HepG2 (cell line): ENCODE measurements at regions not wholly inside any gene's neighbourhood (a gene's known extent, or its start where the extent isn't known, plus 50 kb on each side); places are given as distances from the start of the nearest gene placed in this dataset.

Source experiments
- ATAC-seq: fragments of 200-7000 bp; cut with Tn5 transposase; 3 replicates; pipeline ENCODE4 v1.9.1; 2020; ENCODE audit warnings: mild to moderate bottlenecking, moderate library complexity
- BruUV-seq: library from RNA; stranded (reverse); fragments of 400-500 nt; replicated peaks from 2 replicates; lab custom pipeline; 2021; lab: Mats Ljungman, UMichigan
- CTCF ChIA-PET: fragments of 300-600 bp; formaldehyde crosslinking; extraction: SDS; loops from one replicate; lab custom pipeline; 2021; ENCODE audit warnings: low total read pairs, inconsistent platforms, low intra/inter-chr PET ratio; lab: Yijun Ruan, JAX
- POLR2A ChIA-PET: fragments of 350-600 bp; sonication (Branson Sonifier 250); formaldehyde crosslinking; loops from one replicate; lab custom pipeline; 2020; ENCODE audit warnings: antibody characterized with exemption, inconsistent platforms; lab: Yijun Ruan, JAX
- DNase-seq: peaks from one replicate; pipeline ENCODE4 v3.0.0-alpha.2; 2015; ENCODE audit warnings: low spot score
- FAIRE-seq: peaks from 3 replicates; lab custom pipeline; 2011; peaks lifted over from hg19 to GRCh38; lab: Jason Lieb, UNC
- H2AFZ ChIP-seq: one replicate; pipeline ENCODE4 v1.6.1; 2011; ENCODE audit warnings: low read length, inconsistent platforms
- H3K27ac ChIP-seq: fragments of 300-600 bp; 3 replicates; pipeline ENCODE4 v1.8.0; 2011; ENCODE audit warnings: mixed run types, mild to moderate bottlenecking, mixed read lengths, low read length, inconsistent platforms; ENCODE audit not compliant: insufficient read depth; ENCODE audit errors: extremely low read length
- H3K27me3 ChIP-seq, 2 experiments: fragments of 200-600 bp in 1 of 2; 2 replicates in 1 of 2; 3 replicates in 1 of 2; pipeline versions ENCODE4 v1.6.0 to v1.8.0; 2011; ENCODE audit warnings: low read length in 2 of 2, mild to moderate bottlenecking in 2 of 2, moderate library complexity in 2 of 2, inconsistent platforms in 1 of 2; ENCODE audit not compliant: insufficient read depth in 2 of 2, control insufficient read depth in 1 of 2
- H3K36me3 ChIP-seq, 2 experiments: fragments of 200-600 bp in 1 of 2; replicated peaks in 1 of 2; 2 replicates in 1 of 2; 3 replicates in 1 of 2; pipeline versions ENCODE4 v1.5.1 to v1.8.0; 2011; ENCODE audit warnings: low read length in 2 of 2, inconsistent platforms in 1 of 2; ENCODE audit not compliant: insufficient read depth in 2 of 2, control insufficient read depth in 1 of 2
- H3K4me1 ChIP-seq: 2 replicates; pipeline ENCODE4 v1.5.1; 2012; ENCODE audit warnings: low read length, inconsistent platforms; ENCODE audit not compliant: insufficient read depth
- H3K4me2 ChIP-seq: 2 replicates; pipeline ENCODE4 v1.6.0; 2011; ENCODE audit warnings: low read depth, low read length, inconsistent platforms
- H3K4me3 ChIP-seq, 3 experiments: fragments of 200-600 bp in 1 of 3; sonication (generic), shearing (Covaris generic) in 1 of 3; replicated peaks in 1 of 3; 2 replicates each; pipeline ENCODE4 v1.5.1; 2011 to 2016; ENCODE audit warnings: low read length in 3 of 3, inconsistent platforms in 2 of 3, low read depth in 2 of 3, mild to moderate bottlenecking in 2 of 3, control low read depth in 1 of 3, mixed read lengths in 1 of 3; ENCODE audit not compliant: insufficient read depth in 1 of 3
- H3K79me2 ChIP-seq: one replicate; pipeline ENCODE4 v1.6.1; 2011; ENCODE audit warnings: low read length, inconsistent platforms; ENCODE audit not compliant: insufficient read depth
- H3K9ac ChIP-seq: 2 replicates; pipeline ENCODE4 v1.6.0; 2011; ENCODE audit warnings: mild to moderate bottlenecking, low read depth, low read length, inconsistent platforms; ENCODE audit not compliant: insufficient read depth
- H3K9me3 ChIP-seq: 2 replicates; pipeline ENCODE4 v1.5.1; 2012; ENCODE audit warnings: mild to moderate bottlenecking, low read length
- H4K20me1 ChIP-seq: 2 replicates; pipeline ENCODE4 v1.6.0; 2011; ENCODE audit warnings: inconsistent platforms, mild to moderate bottlenecking, low read length, moderate library complexity; ENCODE audit not compliant: insufficient read depth
- CHD4 ChIP-seq: fragments of 200-600 bp; sonication (generic); IDR thresholded peaks from 2 replicates; pipeline ENCODE4 v1.7.0; 2017; ENCODE audit warnings: mild to moderate bottlenecking, low read length, borderline replicate concordance
- SMAD1 ChIP-seq: sonication (generic); formaldehyde crosslinking; IDR thresholded peaks from 2 replicates; pipeline ENCODE4 v1.4.0; 2020; ENCODE audit warnings: missing genetic modification reagents, low read depth, mild to moderate bottlenecking, borderline replicate concordance
- SOX6 ChIP-seq, 2 experiments: fragments of 450-650 bp in 1 of 2; sonication (generic) in 1 of 2; formaldehyde crosslinking in 1 of 2; IDR thresholded peaks; 2 replicates each; pipeline versions ENCODE4 v1.4.0 to v1.6.1; 2017 to 2020; ENCODE audit warnings: antibody characterized with exemption in 1 of 2, mild to moderate bottlenecking in 1 of 2, missing genetic modification reagents in 1 of 2
- SP5 ChIP-seq: IDR thresholded peaks from 2 replicates; pipeline ENCODE4 v1.6.1; 2016; ENCODE audit warnings: low read depth, borderline replicate concordance
- TAF1 ChIP-seq: sonication (generic); formaldehyde crosslinking; IDR thresholded peaks from 2 replicates; pipeline ENCODE4 v1.4.0; 2020; ENCODE audit warnings: missing genetic modification reagents
- TSC22D2 ChIP-seq: sonication (generic); formaldehyde crosslinking; IDR thresholded peaks from 2 replicates; pipeline ENCODE4 v1.5.1; 2020; ENCODE audit warnings: missing genetic modification reagents, mild to moderate bottlenecking, borderline replicate concordance
- ZNF230 ChIP-seq: sonication (generic); formaldehyde crosslinking; IDR thresholded peaks from 2 replicates; pipeline ENCODE4 v1.4.0; 2020; ENCODE audit warnings: mild to moderate bottlenecking, missing genetic modification reagents
- ZNF547 ChIP-seq: sonication (generic); formaldehyde crosslinking; IDR thresholded peaks from 2 replicates; pipeline ENCODE4 v1.5.1; 2020; ENCODE audit warnings: mild to moderate bottlenecking, missing genetic modification reagents
- ZNF644 ChIP-seq: IDR thresholded peaks from 2 replicates; pipeline ENCODE4 v1.6.1; 2016; ENCODE audit warnings: low read depth
- WGBS: methylation state at CpG from one replicate; pipeline ENCODE4 v1.1.6; 2017; ENCODE audit warnings: low lambda C conversion rate; 5-methylcytosine and 5-hydroxymethylcytosine counted together
- in situ Hi-C: cut with HindIII; loops from 2 replicates; pipeline ENCODE4 v1.10.0; 2017; ENCODE audit warnings: low pct_unique_long_range_greater_than_20kb; ENCODE audit not compliant: extremely low pct_ligation_motif_present
- intact Hi-C: fragments of 100-400 bp; cut with micrococcal nuclease; formaldehyde crosslinking; loops from one replicate; pipeline ENCODE4 v1.10.0; 2022; ENCODE audit not compliant: unreplicated experiment
- TF ChIP-seq, protein P1 (sequence below): sonication (generic); formaldehyde crosslinking; IDR thresholded peaks from 2 replicates; pipeline ENCODE4 v1.4.0; 2020; ENCODE audit warnings: missing genetic modification reagents
- TF ChIP-seq, protein P2 (sequence below): sonication (generic); formaldehyde crosslinking; IDR thresholded peaks from 2 replicates; pipeline ENCODE4 v1.5.1; 2020; ENCODE audit warnings: mild to moderate bottlenecking, missing genetic modification reagents, moderate library complexity
- TF ChIP-seq, protein P3 (sequence below): sonication (generic); formaldehyde crosslinking; IDR thresholded peaks from 2 replicates; pipeline ENCODE4 v1.4.0; 2020; ENCODE audit warnings: missing genetic modification reagents, borderline replicate concordance

DNA sequence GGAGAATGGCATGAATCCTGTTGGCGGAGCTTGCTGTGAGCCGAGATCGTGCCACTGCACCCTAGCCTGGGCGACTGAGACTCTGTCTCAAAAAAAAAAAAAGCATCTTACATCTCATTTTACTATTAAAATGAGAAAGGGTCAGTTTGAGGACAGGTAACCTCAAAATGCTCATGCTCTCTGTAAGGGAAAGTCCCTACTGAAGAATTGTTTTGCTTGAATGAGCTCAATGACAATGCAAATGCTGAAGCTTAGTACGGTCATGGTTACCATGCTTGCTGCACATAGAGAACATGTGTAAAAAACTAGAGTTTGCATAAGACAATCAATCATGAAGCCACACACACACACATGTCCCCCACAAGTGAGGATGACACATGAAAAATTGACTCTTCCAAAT lies 541.8 kb upstream of the AMELY start:
- Histone ChIP-seq H3K4me3 (no peak overlapping the region), H4K20me1 (no peaks in the 10 kb centered on the region), H3K27ac (no peak overlapping the region), H3K4me1 (no peaks in the 10 kb centered on the region), H3K79me2 (no peaks in the 10 kb centered on the region), H3K4me2 (no peak overlapping the region), H3K27me3 (no peaks in the 10 kb centered on the region), H3K9ac (no peak overlapping the region), H2AFZ (no peak overlapping the region), H3K36me3 (no peaks in the 10 kb centered on the region), H3K9me3 (no peaks in the 10 kb centered on the region)
- FAIRE-seq (no peak), DNase-seq (no peak), ATAC-seq (no peak)
- POLR2A ChIA-PET = no interaction called here
- intact Hi-C loops = no loop called here
- no TSS peak for BruUV-seq
- CTCF ChIA-PET = no interaction called here
- WGBS = 5% methylated on average over 4 of the region's 5 CpGs
- in situ Hi-C loops = no loop called here
- TF ChIP-seq ZNF644 (CRISPR knock-in tag) (no peak), ZNF547 (no peak), SMAD1 (CRISPR knock-in tag) (no peak), SP5 (CRISPR knock-in tag) (no peak), SOX6 (IDR thresholded peaks at IDR 0.05) (no peak), SOX6 (CRISPR knock-in tag; IDR thresholded peaks at IDR 0.05) (no peak), TSC22D2 (CRISPR knock-in tag) (no peak), TAF1 (CRISPR knock-in tag) (no peak), CHD4 (no peak), ZNF230 (CRISPR knock-in tag) (no peak)
- TF ChIP-seq, protein P1, sequence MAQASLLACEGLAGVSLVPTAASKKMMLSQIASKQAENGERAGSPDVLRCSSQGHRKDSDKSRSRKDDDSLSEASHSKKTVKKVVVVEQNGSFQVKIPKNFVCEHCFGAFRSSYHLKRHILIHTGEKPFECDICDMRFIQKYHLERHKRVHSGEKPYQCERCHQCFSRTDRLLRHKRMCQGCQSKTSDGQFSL = no peak
- TF ChIP-seq, protein P2, sequence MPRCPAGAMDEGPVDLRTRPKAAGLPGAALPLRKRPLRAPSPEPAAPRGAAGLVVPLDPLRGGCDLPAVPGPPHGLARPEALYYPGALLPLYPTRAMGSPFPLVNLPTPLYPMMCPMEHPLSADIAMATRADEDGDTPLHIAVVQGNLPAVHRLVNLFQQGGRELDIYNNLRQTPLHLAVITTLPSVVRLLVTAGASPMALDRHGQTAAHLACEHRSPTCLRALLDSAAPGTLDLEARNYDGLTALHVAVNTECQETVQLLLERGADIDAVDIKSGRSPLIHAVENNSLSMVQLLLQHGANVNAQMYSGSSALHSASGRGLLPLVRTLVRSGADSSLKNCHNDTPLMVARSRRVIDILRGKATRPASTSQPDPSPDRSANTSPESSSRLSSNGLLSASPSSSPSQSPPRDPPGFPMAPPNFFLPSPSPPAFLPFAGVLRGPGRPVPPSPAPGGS (CRISPR knock-in tag) = no peak
- TF ChIP-seq, protein P3, sequence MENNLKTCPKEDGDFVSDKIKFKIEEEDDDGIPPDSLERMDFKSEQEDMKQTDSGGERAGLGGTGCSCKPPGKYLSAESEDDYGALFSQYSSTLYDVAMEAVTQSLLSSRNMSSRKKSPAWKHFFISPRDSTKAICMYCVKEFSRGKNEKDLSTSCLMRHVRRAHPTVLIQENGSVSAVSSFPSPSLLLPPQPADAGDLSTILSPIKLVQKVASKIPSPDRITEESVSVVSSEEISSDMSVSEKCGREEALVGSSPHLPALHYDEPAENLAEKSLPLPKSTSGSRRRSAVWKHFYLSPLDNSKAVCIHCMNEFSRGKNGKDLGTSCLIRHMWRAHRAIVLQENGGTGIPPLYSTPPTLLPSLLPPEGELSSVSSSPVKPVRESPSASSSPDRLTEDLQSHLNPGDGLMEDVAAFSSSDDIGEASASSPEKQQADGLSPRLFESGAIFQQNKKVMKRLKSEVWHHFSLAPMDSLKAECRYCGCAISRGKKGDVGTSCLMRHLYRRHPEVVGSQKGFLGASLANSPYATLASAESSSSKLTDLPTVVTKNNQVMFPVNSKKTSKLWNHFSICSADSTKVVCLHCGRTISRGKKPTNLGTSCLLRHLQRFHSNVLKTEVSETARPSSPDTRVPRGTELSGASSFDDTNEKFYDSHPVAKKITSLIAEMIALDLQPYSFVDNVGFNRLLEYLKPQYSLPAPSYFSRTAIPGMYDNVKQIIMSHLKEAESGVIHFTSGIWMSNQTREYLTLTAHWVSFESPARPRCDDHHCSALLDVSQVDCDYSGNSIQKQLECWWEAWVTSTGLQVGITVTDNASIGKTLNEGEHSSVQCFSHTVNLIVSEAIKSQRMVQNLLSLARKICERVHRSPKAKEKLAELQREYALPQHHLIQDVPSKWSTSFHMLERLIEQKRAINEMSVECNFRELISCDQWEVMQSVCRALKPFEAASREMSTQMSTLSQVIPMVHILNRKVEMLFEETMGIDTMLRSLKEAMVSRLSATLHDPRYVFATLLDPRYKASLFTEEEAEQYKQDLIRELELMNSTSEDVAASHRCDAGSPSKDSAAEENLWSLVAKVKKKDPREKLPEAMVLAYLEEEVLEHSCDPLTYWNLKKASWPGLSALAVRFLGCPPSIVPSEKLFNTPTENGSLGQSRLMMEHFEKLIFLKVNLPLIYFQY = no peak
